GM12878 (cell line): ENCODE measurements at regions not wholly inside any gene's neighbourhood (a gene's known extent, or its start where the extent isn't known, plus 50 kb on each side); places are given as distances from the start of the nearest gene placed in this dataset.

Experiments used
- ATAC-seq: fragments of 200-7000 bp; cut with Tn5 transposase; 3 replicates; pipeline ENCODE4 v1.9.1; 2020; ENCODE audit warnings: mild to moderate bottlenecking, moderate library complexity
- BruUV-seq: library from RNA; stranded (reverse); fragments of 400-500 nt; replicated peaks from 2 replicates; lab custom pipeline; 2021; lab: Mats Ljungman, UMichigan
- CTCF ChIA-PET: fragments of 300-600 bp; sonication (Branson Sonifier 250); formaldehyde crosslinking; extraction: SDS; loops from one replicate; lab custom pipeline; 2021; ENCODE audit warnings: inconsistent platforms; lab: Yijun Ruan, JAX
- POLR2A ChIA-PET: fragments of 350-600 bp; formaldehyde crosslinking; extraction: SDS; loops from one replicate; lab custom pipeline; 2021; ENCODE audit warnings: inconsistent platforms; lab: Charles Lee
- RAD21 ChIA-PET: fragments of 300-600 bp; sonication (Branson Sonifier 250); formaldehyde crosslinking; loops from one replicate; lab custom pipeline; 2023; ENCODE audit warnings: antibody characterized with exemption; ENCODE audit not compliant: unreplicated experiment; lab: Charles Lee
- SMC1A ChIA-PET: fragments of 300-600 bp; sonication (Branson Sonifier 250); formaldehyde crosslinking; loops from one replicate; lab custom pipeline; 2023; ENCODE audit not compliant: unreplicated experiment, uncharacterized antibody; lab: Charles Lee
- DNase-seq: peaks from one replicate; pipeline ENCODE4 v3.0.0-alpha.2; 2011; ENCODE audit warnings: low read depth, low spot score
- FAIRE-seq: peaks from 3 replicates; lab custom pipeline; 2011; peaks lifted over from hg19 to GRCh38; lab: Jason Lieb, UNC
- H2AFZ ChIP-seq: 2 replicates; pipeline ENCODE4 v1.6.0; 2011; ENCODE audit warnings: low read depth, low read length, control low read depth; ENCODE audit not compliant: control insufficient read depth
- H3K27ac ChIP-seq: 2 replicates; pipeline ENCODE4 v1.5.1; 2011; ENCODE audit warnings: control low read depth; ENCODE audit not compliant: control insufficient read depth, insufficient read depth
- H3K27me3 ChIP-seq, 2 experiments: replicated peaks in 1 of 2; 2 replicates each; pipeline versions ENCODE4 v1.6.0 to v1.6.1; 2011; ENCODE audit warnings: low read length in 1 of 2; ENCODE audit not compliant: control insufficient read depth in 2 of 2, insufficient read depth in 2 of 2
- H3K36me3 ChIP-seq, 2 experiments: 2 replicates each; pipeline ENCODE4 v1.5.1; 2011; ENCODE audit warnings: low read length in 1 of 2; ENCODE audit not compliant: control insufficient read depth in 2 of 2, insufficient read depth in 2 of 2
- H3K4me1 ChIP-seq: 2 replicates; pipeline ENCODE4 v1.6.1; 2011; ENCODE audit warnings: mild to moderate bottlenecking, low read length, moderate library complexity, mixed read lengths; ENCODE audit not compliant: control insufficient read depth, insufficient read depth
- H3K4me2 ChIP-seq: 2 replicates; pipeline ENCODE4 v1.6.0; 2011; ENCODE audit warnings: control low read depth; ENCODE audit not compliant: control insufficient read depth, insufficient read depth
- H3K4me3 ChIP-seq: fragments of 200-600 bp; sonication (generic); 2 replicates; pipeline ENCODE4 v1.5.1; 2016
- H3K79me2 ChIP-seq: 2 replicates; pipeline ENCODE4 v1.6.0; 2011; ENCODE audit warnings: low read length; ENCODE audit not compliant: control insufficient read depth, insufficient read depth
- H3K9ac ChIP-seq: 2 replicates; pipeline ENCODE4 v1.8.0; 2011; ENCODE audit warnings: low read length, control low read depth, mixed read lengths; ENCODE audit not compliant: control insufficient read depth, insufficient read depth
- H3K9me3 ChIP-seq: replicated peaks from 3 replicates; pipeline ENCODE4 v1.5.1; 2011; ENCODE audit warnings: mild to moderate bottlenecking, low read length; ENCODE audit not compliant: control insufficient read depth, insufficient read depth
- H4K20me1 ChIP-seq: 2 replicates; pipeline ENCODE4 v1.6.0; 2011; ENCODE audit not compliant: control insufficient read depth, insufficient read depth
- EZH2 ChIP-seq: IDR thresholded peaks from 2 replicates; pipeline ENCODE4 v1.6.1; 2012; ENCODE audit warnings: low read depth, mild to moderate bottlenecking, control low read depth, inconsistent platforms, low read length, borderline replicate concordance; ENCODE audit not compliant: control insufficient read depth
- NFXL1 ChIP-seq: fragments of 450-650 bp; IDR thresholded peaks from 2 replicates; pipeline ENCODE4 v1.6.1; 2017; ENCODE audit warnings: antibody characterized with exemption, mild to moderate bottlenecking, borderline replicate concordance
- NR2C1 ChIP-seq: fragments of 450-650 bp; IDR thresholded peaks from 2 replicates; pipeline ENCODE4 v1.6.1; 2017; ENCODE audit warnings: antibody characterized with exemption, mild to moderate bottlenecking, moderate library complexity
- WGBS: methylation state at CpG from one replicate; pipeline ENCODE4 v1.1.6; 2016; ENCODE audit warnings: low lambda C conversion rate; ENCODE audit not compliant: insufficient replicate concordance, insufficient coverage; ENCODE audit errors: missing lambda C conversion rate; 5-methylcytosine and 5-hydroxymethylcytosine counted together
- in situ Hi-C: fragments of 300-500 bp; cut with MboI; formaldehyde crosslinking; loops from 9 replicates; pipeline ENCODE4 v1.14.3; 2018; ENCODE audit warnings: mixed read lengths
- intact Hi-C: fragments of 100-400 bp; cut with micrococcal nuclease; formaldehyde crosslinking; loops from one replicate; pipeline ENCODE4 v1.14.2; 2022; ENCODE audit not compliant: unreplicated experiment
- TF ChIP-seq, protein P1 (sequence below): fragments of 450-650 bp; IDR thresholded peaks from 2 replicates; pipeline ENCODE4 v1.6.1; 2017; ENCODE audit warnings: borderline replicate concordance
- TF ChIP-seq, protein P2 (sequence below): fragments of 450-650 bp; IDR thresholded peaks from 2 replicates; pipeline ENCODE4 v1.6.1; 2017; ENCODE audit warnings: low read depth, mild to moderate bottlenecking, moderate library complexity

DNA sequence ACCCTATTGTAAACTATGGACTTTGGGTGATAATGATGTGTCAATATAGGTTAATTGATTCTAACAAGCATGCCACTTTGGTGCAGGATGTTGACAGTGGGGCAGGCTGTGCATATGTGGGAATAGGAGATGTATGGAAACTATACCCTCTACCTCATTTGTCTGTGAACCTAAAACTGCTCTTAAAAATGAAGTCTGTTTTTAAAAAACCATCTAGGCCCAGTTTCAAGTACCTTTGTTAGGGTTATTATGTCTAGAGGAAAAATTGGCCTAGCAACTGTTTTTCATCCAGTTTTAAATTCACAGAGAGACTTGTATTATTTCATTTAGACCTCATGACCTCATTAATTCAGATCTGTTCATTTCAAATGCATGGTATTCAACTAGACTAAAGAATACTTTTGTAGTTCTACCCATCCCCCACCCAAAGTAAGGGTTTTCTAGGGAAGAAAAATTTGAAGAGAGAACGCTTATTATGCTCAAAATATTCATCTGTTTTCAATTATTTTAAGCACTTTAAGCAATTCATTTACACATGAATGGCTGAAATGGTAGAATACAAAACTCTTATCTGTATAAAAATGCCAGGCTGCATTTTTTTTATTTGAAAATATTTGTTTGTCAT is 1781.9 kb upstream of the MIR17HG start (continued):
- TF ChIP-seq, protein P1, sequence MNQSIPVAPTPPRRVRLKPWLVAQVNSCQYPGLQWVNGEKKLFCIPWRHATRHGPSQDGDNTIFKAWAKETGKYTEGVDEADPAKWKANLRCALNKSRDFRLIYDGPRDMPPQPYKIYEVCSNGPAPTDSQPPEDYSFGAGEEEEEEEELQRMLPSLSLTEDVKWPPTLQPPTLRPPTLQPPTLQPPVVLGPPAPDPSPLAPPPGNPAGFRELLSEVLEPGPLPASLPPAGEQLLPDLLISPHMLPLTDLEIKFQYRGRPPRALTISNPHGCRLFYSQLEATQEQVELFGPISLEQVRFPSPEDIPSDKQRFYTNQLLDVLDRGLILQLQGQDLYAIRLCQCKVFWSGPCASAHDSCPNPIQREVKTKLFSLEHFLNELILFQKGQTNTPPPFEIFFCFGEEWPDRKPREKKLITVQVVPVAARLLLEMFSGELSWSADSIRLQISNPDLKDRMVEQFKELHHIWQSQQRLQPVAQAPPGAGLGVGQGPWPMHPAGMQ, result no peak
- no peak for TF ChIP-seq NR2C1
- TF ChIP-seq, protein P2, sequence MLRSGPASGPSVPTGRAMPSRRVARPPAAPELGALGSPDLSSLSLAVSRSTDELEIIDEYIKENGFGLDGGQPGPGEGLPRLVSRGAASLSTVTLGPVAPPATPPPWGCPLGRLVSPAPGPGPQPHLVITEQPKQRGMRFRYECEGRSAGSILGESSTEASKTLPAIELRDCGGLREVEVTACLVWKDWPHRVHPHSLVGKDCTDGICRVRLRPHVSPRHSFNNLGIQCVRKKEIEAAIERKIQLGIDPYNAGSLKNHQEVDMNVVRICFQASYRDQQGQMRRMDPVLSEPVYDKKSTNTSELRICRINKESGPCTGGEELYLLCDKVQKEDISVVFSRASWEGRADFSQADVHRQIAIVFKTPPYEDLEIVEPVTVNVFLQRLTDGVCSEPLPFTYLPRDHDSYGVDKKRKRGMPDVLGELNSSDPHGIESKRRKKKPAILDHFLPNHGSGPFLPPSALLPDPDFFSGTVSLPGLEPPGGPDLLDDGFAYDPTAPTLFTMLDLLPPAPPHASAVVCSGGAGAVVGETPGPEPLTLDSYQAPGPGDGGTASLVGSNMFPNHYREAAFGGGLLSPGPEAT, result no peak

DNA sequence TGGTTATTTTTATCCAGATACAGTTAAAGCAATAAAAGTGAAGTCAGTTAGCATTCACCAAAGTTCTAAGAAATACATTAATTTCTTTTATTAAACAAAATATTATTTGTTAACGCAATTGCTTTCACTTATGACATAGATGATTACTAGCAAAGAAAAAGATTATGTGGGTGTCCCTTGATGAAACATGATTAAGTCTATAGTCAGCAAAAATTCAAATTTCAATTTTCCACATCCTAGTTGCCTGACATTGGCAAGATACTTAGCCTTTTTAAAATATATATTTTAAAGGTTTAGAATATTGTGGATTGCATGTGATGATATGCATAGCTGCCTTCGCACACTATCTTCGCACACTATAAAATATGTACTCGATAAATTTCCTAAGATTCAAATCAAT is 1780.5 kb upstream of the MIR17HG start:
- TF ChIP-seq EZH2 (no peak), NFXL1 (no peak)
- TF ChIP-seq, all 136 proteins: peak for 0

More for the DNA sequence above, 1780.5 kb upstream of the MIR17HG start:
- Histone ChIP-seq H4K20me1 (no peaks in the 10 kb centered on the region), H3K4me3 (no peak overlapping the region), H3K36me3 (no peaks in the 10 kb centered on the region), H3K4me2 (no peak overlapping the region), H3K9me3 (no peaks in the 10 kb centered on the region), H3K27me3 (no peaks in the 10 kb centered on the region), H3K27ac (no peak overlapping the region), H3K4me1 (no peaks in the 10 kb centered on the region), H2AFZ (no peak overlapping the region), H3K9ac (no peak overlapping the region), H3K79me2 (no peaks in the 10 kb centered on the region)
- FAIRE-seq (no peak), DNase-seq (no peak), ATAC-seq (no peak)
- BruUV-seq, result no TSS peak
- 56% methylated on average over 4 of the region's 4 CpGs for WGBS
- ChIA-PET RAD21 (no interaction called here), CTCF (no interaction called here), SMC1A (no interaction called here), POLR2A (no interaction called here)
- in situ Hi-C loops (no loop called here), intact Hi-C loops (no loop called here)
